KMS-11 (cell line): ENCODE measurements at regions not wholly inside any gene's neighbourhood (a gene's known extent, or its start where the extent isn't known, plus 50 kb on each side); places are given as distances from the start of the nearest gene placed in this dataset.

Source experiments
- H2AFZ ChIP-seq: fragments of 200-600 bp; sonication (generic); 2 replicates; pipeline ENCODE4 v1.6.1; 2016; ENCODE audit warnings: antibody characterized with exemption, mixed run types, low read depth
- H3K27ac ChIP-seq: fragments of 200-600 bp; sonication (generic); 2 replicates; pipeline ENCODE4 v1.6.1; 2016; ENCODE audit warnings: mild to moderate bottlenecking, mixed run types
- H3K27me3 ChIP-seq: fragments of 200-600 bp; sonication (generic); 2 replicates; pipeline ENCODE4 v1.6.1; 2017; ENCODE audit warnings: mild to moderate bottlenecking, low read depth, mixed run types, moderate library complexity; ENCODE audit not compliant: insufficient read depth
- H3K36me3 ChIP-seq: fragments of 200-600 bp; sonication (generic); 2 replicates; pipeline ENCODE4 v1.6.1; 2017; ENCODE audit warnings: mild to moderate bottlenecking, mixed run types; ENCODE audit not compliant: insufficient read depth
- H3K4me1 ChIP-seq: fragments of 200-600 bp; sonication (generic); 2 replicates; pipeline ENCODE4 v1.6.1; 2016; ENCODE audit warnings: mild to moderate bottlenecking, low read depth, mixed run types; ENCODE audit not compliant: poor library complexity, severe bottlenecking
- H3K4me2 ChIP-seq: fragments of 200-600 bp; sonication (generic); 2 replicates; pipeline ENCODE4 v1.7.0; 2016; ENCODE audit warnings: mild to moderate bottlenecking, mixed run types
- H3K4me3 ChIP-seq: fragments of 200-600 bp; sonication (generic); IDR thresholded peaks from 2 replicates; pipeline ENCODE4 v1.6.1; 2017; ENCODE audit warnings: low read depth, low read length, mixed read lengths; ENCODE audit not compliant: insufficient read depth
- H3K79me2 ChIP-seq: fragments of 200-600 bp; sonication (generic); 2 replicates; pipeline ENCODE4 v1.6.1; 2016; ENCODE audit warnings: low read depth, mixed run types; ENCODE audit not compliant: insufficient read depth
- H3K9ac ChIP-seq: fragments of 200-600 bp; sonication (generic); 2 replicates; pipeline ENCODE4 v1.6.1; 2016; ENCODE audit warnings: mild to moderate bottlenecking, mixed run types
- H4K20me1 ChIP-seq: fragments of 200-600 bp; sonication (generic); 2 replicates; pipeline ENCODE4 v1.6.1; 2016; ENCODE audit warnings: mild to moderate bottlenecking, mixed run types; ENCODE audit not compliant: insufficient read depth
- TF ChIP-seq, protein P1 (sequence below): fragments of 200-600 bp; sonication (generic); conservative IDR thresholded peaks from 2 replicates; pipeline ENCODE4 v1.6.1; 2017; ENCODE audit warnings: low read depth, mild to moderate bottlenecking, antibody characterized with exemption, low read length, moderate library complexity, mixed read lengths

DNA sequence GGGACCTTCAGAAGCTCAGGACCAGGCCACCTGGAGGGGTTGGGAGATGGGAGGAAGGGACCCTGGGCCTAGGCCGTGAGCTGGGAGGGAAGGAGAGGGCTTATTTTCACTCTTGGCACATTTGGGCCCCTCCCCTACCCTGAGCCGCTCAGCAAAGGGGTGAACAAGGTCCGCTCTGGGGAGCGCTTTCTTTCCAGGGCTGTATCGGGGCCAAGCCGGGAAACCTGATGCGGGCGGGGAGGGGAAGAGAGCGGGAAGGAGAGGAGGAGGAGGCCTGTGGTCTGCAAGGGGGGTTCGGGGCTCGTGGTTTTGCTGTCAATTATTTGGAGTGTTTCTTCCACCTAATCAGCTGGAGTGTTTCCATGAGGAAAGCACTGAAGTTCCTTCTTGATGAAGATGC lies 62.7 kb upstream of the RXRA start:
- Histone ChIP-seq H3K4me3 (no peak overlapping the region), H3K4me1 (peaks cover 35% of the 10 kb centered on the region), H3K27ac (no peak overlapping the region), H3K4me2 (no peak overlapping the region), H3K36me3 (no peaks in the 10 kb centered on the region), H2AFZ (no peak overlapping the region), H3K79me2 (no peaks in the 10 kb centered on the region), H3K27me3 (no peaks in the 10 kb centered on the region), H4K20me1 (no peaks in the 10 kb centered on the region), H3K9ac (no peak overlapping the region)
- TF ChIP-seq, protein P1, sequence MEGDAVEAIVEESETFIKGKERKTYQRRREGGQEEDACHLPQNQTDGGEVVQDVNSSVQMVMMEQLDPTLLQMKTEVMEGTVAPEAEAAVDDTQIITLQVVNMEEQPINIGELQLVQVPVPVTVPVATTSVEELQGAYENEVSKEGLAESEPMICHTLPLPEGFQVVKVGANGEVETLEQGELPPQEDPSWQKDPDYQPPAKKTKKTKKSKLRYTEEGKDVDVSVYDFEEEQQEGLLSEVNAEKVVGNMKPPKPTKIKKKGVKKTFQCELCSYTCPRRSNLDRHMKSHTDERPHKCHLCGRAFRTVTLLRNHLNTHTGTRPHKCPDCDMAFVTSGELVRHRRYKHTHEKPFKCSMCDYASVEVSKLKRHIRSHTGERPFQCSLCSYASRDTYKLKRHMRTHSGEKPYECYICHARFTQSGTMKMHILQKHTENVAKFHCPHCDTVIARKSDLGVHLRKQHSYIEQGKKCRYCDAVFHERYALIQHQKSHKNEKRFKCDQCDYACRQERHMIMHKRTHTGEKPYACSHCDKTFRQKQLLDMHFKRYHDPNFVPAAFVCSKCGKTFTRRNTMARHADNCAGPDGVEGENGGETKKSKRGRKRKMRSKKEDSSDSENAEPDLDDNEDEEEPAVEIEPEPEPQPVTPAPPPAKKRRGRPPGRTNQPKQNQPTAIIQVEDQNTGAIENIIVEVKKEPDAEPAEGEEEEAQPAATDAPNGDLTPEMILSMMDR: no peak

DNA sequence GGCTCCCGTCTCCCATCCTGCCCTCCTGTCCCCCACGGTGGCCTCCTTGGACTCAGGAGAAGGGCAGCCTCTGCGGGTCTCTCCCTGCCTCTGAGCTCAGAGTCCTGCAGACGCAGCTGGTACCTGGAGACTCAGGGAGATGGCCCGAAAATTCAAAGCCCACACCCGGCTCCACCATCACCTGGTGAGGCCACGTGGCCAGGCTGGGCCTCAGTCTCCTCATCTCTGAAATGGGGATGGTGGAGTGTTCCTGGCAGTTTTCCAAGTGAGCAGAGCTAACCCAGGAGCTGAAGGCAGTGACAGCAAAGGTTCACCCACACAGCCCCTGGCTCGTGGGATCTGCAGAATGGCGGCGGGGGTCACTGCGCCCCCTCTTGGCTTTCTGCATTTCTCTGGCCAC lies 62.1 kb upstream of the RXRA start:
- H3K4me3 ChIP-seq: no peak overlapping the region
- TF ChIP-seq, protein P1: no peak
- H4K20me1 ChIP-seq: no peaks in the 10 kb centered on the region
- no peak overlapping the region for H3K9ac ChIP-seq
- H3K79me2 ChIP-seq: no peaks in the 10 kb centered on the region
- H3K36me3 ChIP-seq: no peaks in the 10 kb centered on the region
- H2AFZ ChIP-seq: no peak overlapping the region
- no peak overlapping the region for H3K4me2 ChIP-seq
- H3K27ac ChIP-seq: no peak overlapping the region
- H3K4me1 ChIP-seq: peaks cover 41% of the 10 kb centered on the region
- H3K27me3 ChIP-seq: no peaks in the 10 kb centered on the region

DNA sequence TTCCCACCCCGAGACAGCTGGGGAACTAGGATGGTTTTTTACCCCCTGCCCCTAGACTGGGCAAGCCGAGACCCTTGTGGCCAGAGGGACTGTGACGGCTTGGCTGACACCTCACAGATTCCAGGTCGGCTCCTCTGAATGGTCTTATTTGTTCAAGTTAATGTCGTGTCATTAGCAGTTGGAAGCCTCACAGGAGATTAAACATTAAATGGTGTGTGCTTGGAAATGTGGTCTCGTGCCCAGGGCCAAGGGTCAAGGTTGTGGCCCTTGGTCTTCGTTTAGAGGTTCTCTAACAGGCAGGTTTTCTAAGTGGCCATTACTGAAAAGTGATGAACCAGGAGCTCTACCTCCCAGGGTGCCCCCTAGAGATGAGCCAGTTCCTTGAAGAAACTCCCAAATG lies 61.2 kb upstream of the RXRA start:
- no peak overlapping the region for H3K27ac ChIP-seq
- H2AFZ ChIP-seq: no peak overlapping the region
- H3K4me1 ChIP-seq: peaks cover 49% of the 10 kb centered on the region
- no peak overlapping the region for H3K4me2 ChIP-seq
- TF ChIP-seq, protein P1: no peak
- H3K9ac ChIP-seq: no peak overlapping the region
- H3K27me3 ChIP-seq: no peaks in the 10 kb centered on the region
- H3K36me3 ChIP-seq: no peaks in the 10 kb centered on the region
- H4K20me1 ChIP-seq: no peaks in the 10 kb centered on the region
- H3K79me2 ChIP-seq: no peaks in the 10 kb centered on the region
- H3K4me3 ChIP-seq: no peak overlapping the region

DNA sequence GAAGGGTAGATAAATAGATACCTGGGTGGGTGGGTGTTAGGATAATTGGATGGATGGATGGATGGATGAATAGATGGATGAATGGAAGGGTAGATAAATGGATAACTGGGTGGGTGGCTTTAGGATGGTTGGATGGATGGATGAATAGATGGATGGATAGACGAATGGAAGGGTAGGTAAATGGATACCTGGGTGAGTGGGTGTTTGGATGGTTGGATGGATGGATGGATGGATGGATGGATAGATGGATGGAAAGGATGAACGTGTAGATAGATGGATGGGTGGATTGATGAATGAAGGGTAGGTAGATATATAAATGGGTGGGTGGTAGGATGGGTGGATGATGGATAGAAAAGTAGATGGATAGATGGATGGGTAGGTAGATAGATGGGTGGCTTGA lies 59.8 kb upstream of the RXRA start:
- H3K9ac ChIP-seq: no peak overlapping the region
- H3K36me3 ChIP-seq: no peaks in the 10 kb centered on the region
- H3K27me3 ChIP-seq: no peaks in the 10 kb centered on the region
- peaks cover 49% of the 10 kb centered on the region for H3K4me1 ChIP-seq
- TF ChIP-seq, protein P1: no peak
- no peaks in the 10 kb centered on the region for H3K79me2 ChIP-seq
- no peak overlapping the region; the same call in 1 of the 2 replicates for H3K27ac ChIP-seq
- H2AFZ ChIP-seq: no peak overlapping the region
- no peaks in the 10 kb centered on the region for H4K20me1 ChIP-seq
- 0 out of 2 replicates have a peak overlapping the region, but pooled peaks have one; percentile 33 for H3K4me2 ChIP-seq
- no peak overlapping the region for H3K4me3 ChIP-seq
